GM21619 (cell line): ENCODE measurements at regions not wholly inside any gene's neighbourhood (a gene's known extent, or its start where the extent isn't known, plus 50 kb on each side); places are given as distances from the start of the nearest gene placed in this dataset.
"Not testable (repeated sequence)": the region's sequence is repeated elsewhere in the genome, so short reads cannot be mapped to it uniquely, and the experiment has no call there.

Experiments used
- ATAC-seq: cut with Tn5 transposase; IDR thresholded peaks from one replicate; pipeline ENCODE4 v1.9.1; 2021; ENCODE audit not compliant: unreplicated experiment

DNA sequence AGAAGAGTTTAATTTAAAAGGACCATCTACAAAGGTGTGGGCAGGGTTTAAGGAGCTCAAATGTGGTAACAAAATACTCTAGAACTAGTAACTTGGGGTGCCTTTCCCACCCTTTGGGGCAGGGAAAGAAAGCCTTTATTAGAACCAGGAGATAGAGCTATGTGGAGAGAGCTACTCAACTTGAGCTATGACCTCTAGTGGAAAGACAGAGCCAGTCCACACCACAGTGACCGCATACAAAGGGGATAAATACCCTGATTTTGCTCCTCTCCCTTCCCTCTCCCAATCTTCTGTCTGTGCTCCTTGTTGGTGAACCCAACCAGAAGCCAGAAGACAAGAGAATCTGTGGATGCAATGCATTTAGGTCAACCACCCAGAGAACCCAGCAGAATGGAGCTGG lies 54.4 kb upstream of the JAK1 start:
- no peak for ATAC-seq

- ATAC-seq = no peak
Observed at GRCh38 chr1:65021795-65022194, 55.4 kb upstream of the JAK1 start.

GRCh38 chr1:65022216-65022615 lies 55.9 kb upstream of the JAK1 start:
- no peak for ATAC-seq

DNA sequence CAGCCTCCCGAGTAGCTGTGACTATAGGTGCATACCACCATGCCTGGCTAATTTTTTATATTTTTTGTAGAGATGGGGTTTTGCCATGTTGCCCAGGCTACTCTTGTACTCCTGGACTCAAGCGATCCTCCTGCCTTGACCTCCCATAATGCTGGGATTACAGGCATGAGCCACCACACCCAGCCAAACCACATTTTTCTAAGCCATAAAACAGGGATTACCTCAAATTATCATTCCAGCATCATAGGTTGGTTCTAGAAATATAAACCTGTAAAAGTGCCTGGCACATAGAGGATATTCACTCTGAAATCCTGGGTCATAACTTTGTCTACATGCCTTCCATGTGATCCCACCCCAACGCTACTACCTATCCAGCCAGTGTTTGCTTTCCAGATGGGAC lies 59.4 kb upstream of the JAK1 start:
- no peak for ATAC-seq

- ATAC-seq = no peak
Observed at GRCh38 chr1:65026235-65026634, 59.9 kb upstream of the JAK1 start.

DNA sequence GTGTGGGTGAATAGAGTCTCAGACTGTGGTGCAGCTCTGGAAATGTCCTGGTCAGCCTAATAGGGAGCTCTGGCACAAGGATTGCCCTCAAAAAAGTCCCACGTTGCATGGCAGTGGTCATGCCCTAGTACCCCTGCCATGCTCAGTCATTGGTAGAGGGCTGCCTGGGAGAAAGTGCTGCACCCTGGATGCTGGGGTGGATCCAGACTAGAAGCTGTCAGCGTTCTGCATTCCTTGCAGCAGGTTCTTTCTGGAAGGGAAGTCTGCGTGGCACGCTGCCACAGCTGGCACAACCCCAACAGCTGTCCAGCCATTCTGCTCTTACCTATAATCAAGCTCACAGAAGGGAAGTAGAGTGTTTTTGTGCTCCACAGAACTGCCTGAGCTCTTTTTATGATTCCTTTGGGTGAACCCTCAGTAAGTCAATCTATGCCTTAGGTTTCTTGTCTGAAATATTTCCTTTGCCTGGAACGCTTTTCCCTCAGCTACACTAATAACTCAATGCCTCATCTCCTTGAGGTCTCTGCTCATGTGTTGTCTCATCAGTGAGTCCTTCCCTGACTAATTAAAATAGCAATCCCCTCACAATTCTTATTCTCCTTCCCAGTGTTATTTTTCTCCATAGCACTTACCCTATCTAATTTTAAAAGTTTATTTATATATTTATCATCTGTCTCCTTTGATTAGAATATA lies 61.5 kb upstream of the JAK1 start:
- no peak for ATAC-seq

DNA sequence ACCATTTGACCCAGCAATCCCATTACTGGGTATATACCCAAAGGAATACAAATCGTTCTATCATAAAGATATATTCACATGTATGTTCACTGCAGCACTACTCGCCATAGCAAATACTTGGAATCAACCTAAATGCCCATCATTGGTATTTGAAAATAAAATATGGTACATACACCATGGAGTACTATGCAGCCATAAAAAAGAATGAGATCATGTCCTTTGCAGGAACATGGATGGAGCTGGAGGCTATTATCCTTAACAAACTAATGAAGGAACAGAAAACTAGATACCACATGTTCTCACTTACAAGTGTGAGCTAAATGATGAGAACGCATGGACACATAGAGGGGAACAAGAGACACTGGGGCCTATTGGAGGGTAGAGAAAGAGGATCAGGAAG lies 63.1 kb upstream of the JAK1 start:
- not testable (repeated sequence) for ATAC-seq

DNA sequence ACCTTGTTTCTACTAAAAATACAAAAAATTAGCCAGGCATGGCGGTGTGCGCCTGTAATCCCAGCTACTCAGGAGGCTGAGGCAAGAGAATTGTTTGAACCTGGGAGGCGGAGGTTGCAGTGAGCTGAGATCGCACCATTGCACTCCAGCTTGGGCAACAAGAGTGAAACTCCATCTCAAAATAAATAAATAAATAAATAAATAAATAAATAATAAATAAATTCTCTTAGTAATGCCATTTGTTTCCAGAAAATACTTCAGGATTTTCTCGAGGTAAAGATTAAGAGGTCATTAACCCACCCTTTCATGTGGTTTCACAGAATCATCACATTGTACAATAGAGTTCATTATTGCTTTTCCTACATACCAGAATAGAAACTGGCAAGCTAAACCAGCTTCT lies 68.5 kb upstream of the JAK1 start:
- not testable (repeated sequence) for ATAC-seq

DNA sequence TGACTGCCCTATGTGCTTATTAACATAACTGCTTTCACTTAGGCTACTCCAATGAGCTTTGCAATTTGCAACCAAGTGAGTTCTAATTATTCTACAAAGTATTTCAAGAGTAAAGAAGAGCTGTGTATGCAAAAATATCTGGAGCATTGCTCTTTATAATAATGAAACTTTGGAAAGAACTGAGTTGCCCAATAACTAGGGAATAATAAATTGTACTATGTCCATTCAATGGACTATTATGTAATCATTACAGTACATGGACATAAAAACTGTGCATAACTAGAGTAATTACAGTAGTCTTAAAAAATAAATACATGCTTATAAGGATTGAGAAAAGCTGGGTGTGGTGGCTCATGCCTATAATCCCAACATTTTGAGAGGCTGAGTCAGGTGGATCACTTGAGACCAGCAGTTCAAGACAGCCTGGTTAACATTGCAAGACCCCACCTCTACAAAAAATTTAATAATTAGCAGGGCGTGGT lies 70.3 kb upstream of the JAK1 start:
- ATAC-seq = no peak

- no peak for ATAC-seq
Observed at GRCh38 chr1:65039066-65039465, 72.7 kb upstream of the JAK1 start.

- ATAC-seq = no peak
Observed at GRCh38 chr1:65039508-65039907, 73.2 kb upstream of the JAK1 start.

GRCh38 chr1:65042467-65042866 lies 76.1 kb upstream of the JAK1 start:
- no peak for ATAC-seq

DNA sequence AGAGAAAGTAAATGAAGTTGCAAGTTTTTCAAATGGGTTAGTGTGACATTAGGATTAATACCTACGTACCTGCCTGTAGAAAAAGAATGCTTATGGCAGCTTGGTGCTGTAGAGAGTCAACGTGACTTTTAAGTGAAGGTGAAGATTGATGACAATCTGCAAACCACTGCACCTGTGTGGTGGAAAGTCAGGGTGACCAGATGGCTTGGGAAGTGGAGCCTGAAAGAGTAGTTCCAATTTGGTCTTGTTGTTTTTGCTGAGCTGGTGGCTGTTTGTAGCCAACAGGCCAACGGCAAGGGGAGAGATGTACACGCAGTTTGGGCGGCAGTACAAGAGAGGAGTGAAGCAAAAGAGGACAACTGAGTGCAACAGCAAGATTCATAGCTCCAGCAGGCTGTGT lies 78.1 kb upstream of the JAK1 start:
- no peak for ATAC-seq

- ATAC-seq = no peak
Observed at GRCh38 chr1:65045022-65045817, 78.9 kb upstream of the JAK1 start.

- no peak for ATAC-seq
Observed at GRCh38 chr1:65048335-65048734, 82.0 kb upstream of the JAK1 start.

DNA sequence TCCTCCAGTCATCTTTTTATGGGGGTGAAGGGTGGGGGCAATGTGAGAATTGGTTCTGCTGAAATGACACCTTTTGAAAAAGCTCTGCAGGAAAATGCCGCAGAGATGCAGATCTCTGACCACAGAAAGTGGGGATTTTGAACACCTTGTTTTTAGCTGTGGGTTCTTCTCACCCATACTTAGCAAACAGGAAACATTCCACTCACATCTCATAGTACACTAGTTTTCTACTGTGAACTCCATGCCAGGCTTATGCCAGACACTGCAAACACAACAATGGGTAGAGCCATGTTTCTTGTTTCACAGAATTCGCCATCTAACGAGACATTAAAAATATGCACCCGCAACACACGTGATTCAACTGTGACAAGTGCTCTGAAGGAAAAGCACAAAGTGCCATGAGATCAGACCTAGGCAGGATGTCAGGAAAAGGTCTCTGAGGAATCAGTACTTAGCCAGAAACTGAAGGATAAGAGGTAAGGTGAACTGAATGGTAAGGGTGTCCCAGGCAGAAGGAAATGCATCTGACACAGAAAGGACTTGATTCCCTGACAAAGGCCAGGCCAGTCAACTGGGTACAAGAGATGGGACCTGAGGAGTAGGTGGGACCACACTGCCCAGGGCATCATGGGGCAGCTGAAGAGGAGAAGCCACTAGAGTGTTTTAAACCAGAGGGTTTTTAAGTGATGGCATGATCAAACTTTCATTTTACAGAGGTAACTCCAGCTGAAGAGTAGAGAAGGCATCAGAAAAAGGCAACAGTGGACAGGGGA lies 83.8 kb upstream of the JAK1 start:
- no peak for ATAC-seq

DNA sequence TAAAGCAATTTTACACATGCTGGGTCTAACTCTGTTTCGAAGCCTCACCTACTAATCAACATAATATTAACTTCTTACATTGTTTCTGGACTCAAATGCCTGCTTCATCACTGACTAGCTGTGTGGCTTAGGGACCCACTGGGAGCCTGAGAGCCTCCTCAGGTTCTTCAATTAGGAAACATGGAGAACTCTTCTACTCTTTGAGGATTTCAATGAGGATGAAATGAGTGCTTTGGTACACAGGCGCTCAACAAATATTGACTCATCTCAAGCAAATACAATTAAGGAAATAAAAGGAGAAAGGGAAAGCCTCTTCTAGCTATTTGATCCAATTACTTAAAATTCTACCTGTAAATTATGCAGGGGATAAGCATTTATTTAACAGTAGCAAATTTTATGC lies 84.4 kb upstream of the JAK1 start:
- no peak for ATAC-seq

- no peak for ATAC-seq
Observed at GRCh38 chr1:65054481-65054880, 88.1 kb upstream of the JAK1 start.

DNA sequence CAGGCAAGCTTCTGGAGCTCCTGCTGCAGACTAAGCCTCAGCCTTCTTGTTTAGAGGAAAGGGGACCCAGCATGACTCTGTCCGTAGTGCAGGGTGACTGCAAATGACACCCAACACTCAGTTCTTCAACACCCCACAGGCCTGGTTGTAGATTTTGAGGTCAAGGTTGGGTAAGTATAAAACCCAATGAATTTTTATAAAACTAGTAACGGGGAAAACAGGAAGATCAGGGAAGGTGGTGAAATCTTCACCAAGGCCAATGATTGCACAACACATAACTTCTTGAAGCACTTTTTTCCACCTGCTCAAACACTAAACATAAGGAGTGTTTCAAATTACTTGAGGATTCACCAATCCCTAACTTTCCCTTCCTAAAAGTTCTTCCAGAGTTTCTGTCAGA lies 89.4 kb upstream of the JAK1 start:
- ATAC-seq = no peak

GRCh38 chr1:65056234-65056633 lies 89.9 kb upstream of the JAK1 start:
- ATAC-seq = no peak

DNA sequence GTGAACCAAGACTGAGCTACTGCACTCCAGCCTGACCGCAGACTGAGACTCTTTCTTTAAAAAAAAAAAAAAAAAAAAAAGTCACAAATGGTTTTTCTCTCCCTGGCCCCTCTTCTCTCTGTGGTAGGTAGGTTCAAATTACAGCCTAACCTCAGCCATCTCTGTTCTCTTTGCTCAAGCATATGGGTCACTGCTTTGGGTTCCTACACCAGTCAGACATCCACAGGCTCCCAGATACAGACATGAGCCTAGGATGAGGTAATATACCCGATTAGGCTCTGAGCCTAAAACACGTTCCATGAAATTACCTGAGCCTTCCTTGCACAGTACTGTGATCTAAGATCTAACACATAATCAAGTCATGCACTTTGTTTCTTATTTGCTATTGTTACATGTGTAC lies 90.5 kb upstream of the JAK1 start:
- ATAC-seq = no peak
